ENCODE measurements at regions not wholly inside any gene's neighbourhood (a gene's known extent, or its start where the extent isn't known, plus 50 kb on each side); places are given as distances from the start of the nearest gene placed in this dataset.

GRCh38 chr7:121595758-121596696 lies 199.9 kb upstream of the FAM3C start:
- H3K9me2 ChIP-seq (replicated peaks; ENCODE audit: insufficient read depth, low read length), result no peaks in the 10 kb centered on the region
- H3K9ac ChIP-seq (ENCODE audit: low read length), result no peak overlapping the region
- no peaks in the 10 kb centered on the region for H3K79me2 ChIP-seq (ENCODE audit: low read length)
- no peaks in the 10 kb centered on the region for H3K36me3 ChIP-seq (replicated peaks; ENCODE audit: insufficient read depth, low read length)
- TF ChIP-seq EZH2phosphoT487 (IDR thresholded peaks at IDR 0.05; ENCODE audit: low read length), result no peak
- TF ChIP-seq, protein P1, sequence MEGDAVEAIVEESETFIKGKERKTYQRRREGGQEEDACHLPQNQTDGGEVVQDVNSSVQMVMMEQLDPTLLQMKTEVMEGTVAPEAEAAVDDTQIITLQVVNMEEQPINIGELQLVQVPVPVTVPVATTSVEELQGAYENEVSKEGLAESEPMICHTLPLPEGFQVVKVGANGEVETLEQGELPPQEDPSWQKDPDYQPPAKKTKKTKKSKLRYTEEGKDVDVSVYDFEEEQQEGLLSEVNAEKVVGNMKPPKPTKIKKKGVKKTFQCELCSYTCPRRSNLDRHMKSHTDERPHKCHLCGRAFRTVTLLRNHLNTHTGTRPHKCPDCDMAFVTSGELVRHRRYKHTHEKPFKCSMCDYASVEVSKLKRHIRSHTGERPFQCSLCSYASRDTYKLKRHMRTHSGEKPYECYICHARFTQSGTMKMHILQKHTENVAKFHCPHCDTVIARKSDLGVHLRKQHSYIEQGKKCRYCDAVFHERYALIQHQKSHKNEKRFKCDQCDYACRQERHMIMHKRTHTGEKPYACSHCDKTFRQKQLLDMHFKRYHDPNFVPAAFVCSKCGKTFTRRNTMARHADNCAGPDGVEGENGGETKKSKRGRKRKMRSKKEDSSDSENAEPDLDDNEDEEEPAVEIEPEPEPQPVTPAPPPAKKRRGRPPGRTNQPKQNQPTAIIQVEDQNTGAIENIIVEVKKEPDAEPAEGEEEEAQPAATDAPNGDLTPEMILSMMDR (IDR thresholded peaks at IDR 0.05; ENCODE audit: low read length), result no peak
- TF ChIP-seq EZH2 (optimal IDR thresholded peaks at IDR 0.05; ENCODE audit: low read depth, low read length), result no peak
- no peaks in the 10 kb centered on the region for H3F3A ChIP-seq (ENCODE audit: insufficient read depth, low read length)
- H2AFZ ChIP-seq (ENCODE audit: low read length), result no peak overlapping the region
- H3K4me3 ChIP-seq (ENCODE audit: low read length), result no peak overlapping the region
- no peak overlapping the region for H3K4me2 ChIP-seq (ENCODE audit: low read depth, low read length)
- H3K4me1 ChIP-seq (ENCODE audit: low read length), result no peaks in the 10 kb centered on the region
- DNase-seq, result no peak
- no peaks in the 10 kb centered on the region for H4K20me1 ChIP-seq (ENCODE audit: insufficient read depth, low read length)
- H3K9me3 ChIP-seq (replicated peaks; ENCODE audit: insufficient read depth, low read length), result no peaks in the 10 kb centered on the region
- H3K27me3 ChIP-seq (replicated peaks; ENCODE audit: insufficient read depth, low read length), result no peaks in the 10 kb centered on the region
- no peak overlapping the region for H3K27ac ChIP-seq (ENCODE audit: low read length)

DNA sequence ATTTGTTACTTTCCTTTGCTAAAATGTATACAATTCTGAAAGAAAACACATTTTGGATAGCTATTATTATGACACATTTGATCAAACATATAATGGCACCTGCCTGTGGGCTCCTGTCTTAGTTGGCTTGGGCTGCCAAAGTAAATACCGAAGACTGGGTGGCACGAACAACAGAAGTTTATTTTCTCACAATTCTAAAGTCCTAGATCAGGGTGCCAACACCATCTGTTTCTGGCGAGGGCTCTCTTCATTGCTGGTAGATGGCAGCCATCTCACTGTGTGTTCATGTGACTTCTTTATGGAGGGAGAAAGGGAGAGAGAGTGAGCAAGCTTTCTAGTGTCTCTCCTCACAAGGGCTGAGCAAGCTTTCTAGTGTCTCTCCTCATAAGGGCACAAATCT lies 195.8 kb upstream of the FAM3C start:
- no peak overlapping the region for H2AFZ ChIP-seq (ENCODE audit: low read length)

DNA sequence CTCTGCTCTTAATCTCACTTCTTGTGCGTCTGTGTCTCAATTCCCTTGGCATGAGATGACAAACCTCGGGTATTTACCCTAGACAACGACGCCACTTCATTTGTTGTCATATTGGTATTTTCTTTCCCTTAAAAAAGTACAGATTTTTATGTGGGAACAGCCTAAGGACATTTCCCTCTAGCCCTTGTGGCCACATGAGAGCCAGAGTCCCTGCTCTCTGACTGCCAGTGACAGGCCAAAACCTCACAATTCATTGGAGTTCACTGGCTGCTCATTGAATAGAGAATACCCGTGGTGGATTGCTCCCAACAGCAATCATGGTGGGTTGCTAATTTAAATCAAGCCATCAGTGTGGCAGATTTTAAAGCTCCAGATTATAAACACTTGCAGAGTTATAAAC lies 191.3 kb upstream of the FAM3C start:
- H3K27ac ChIP-seq (ENCODE audit: low read length), result no peak overlapping the region
- H3K9ac ChIP-seq (ENCODE audit: low read length), result no peak overlapping the region
- H3K4me1 ChIP-seq (ENCODE audit: low read length), result no peaks in the 10 kb centered on the region
- no peak for DNase-seq
- no peaks in the 10 kb centered on the region for H4K20me1 ChIP-seq (ENCODE audit: insufficient read depth, low read length)
- H3K9me3 ChIP-seq (replicated peaks; ENCODE audit: insufficient read depth, low read length), result no peaks in the 10 kb centered on the region
- no peaks in the 10 kb centered on the region for H3K27me3 ChIP-seq (replicated peaks; ENCODE audit: insufficient read depth, low read length)
- no peaks in the 10 kb centered on the region for H3K79me2 ChIP-seq (ENCODE audit: low read length)
- H2AFZ ChIP-seq (ENCODE audit: low read length), result no peak overlapping the region
- H3F3A ChIP-seq (ENCODE audit: insufficient read depth, low read length), result no peaks in the 10 kb centered on the region
- no peak overlapping the region for H3K4me2 ChIP-seq (ENCODE audit: low read depth, low read length)
- no peak for TF ChIP-seq EZH2 (optimal IDR thresholded peaks at IDR 0.05; ENCODE audit: low read depth, low read length)
- TF ChIP-seq, protein P1 (IDR thresholded peaks at IDR 0.05; ENCODE audit: low read length), result no peak
- no peak for TF ChIP-seq EZH2phosphoT487 (IDR thresholded peaks at IDR 0.05; ENCODE audit: low read length)
- no peaks in the 10 kb centered on the region for H3K36me3 ChIP-seq (replicated peaks; ENCODE audit: insufficient read depth, low read length)
- H3K9me2 ChIP-seq (replicated peaks; ENCODE audit: insufficient read depth, low read length), result no peaks in the 10 kb centered on the region
- H3K4me3 ChIP-seq (ENCODE audit: low read length), result no peak overlapping the region

More for the DNA sequence above, 195.8 kb upstream of the FAM3C start:
- no peak overlapping the region for H3K27ac ChIP-seq (ENCODE audit: low read length)
- no peaks in the 10 kb centered on the region for H3K4me1 ChIP-seq (ENCODE audit: low read length)
- no peak overlapping the region for H3K4me3 ChIP-seq (ENCODE audit: low read length)
- no peaks in the 10 kb centered on the region for H4K20me1 ChIP-seq (ENCODE audit: insufficient read depth, low read length)
- H3K9me3 ChIP-seq (replicated peaks; ENCODE audit: insufficient read depth, low read length), result no peaks in the 10 kb centered on the region
- DNase-seq, result no peak
- H3K79me2 ChIP-seq (ENCODE audit: low read length), result no peaks in the 10 kb centered on the region
- H3K36me3 ChIP-seq (replicated peaks; ENCODE audit: insufficient read depth, low read length), result no peaks in the 10 kb centered on the region
- TF ChIP-seq EZH2phosphoT487 (IDR thresholded peaks at IDR 0.05; ENCODE audit: low read length), result no peak
- TF ChIP-seq EZH2 (optimal IDR thresholded peaks at IDR 0.05; ENCODE audit: low read depth, low read length), result no peak
- TF ChIP-seq, protein P1 (IDR thresholded peaks at IDR 0.05; ENCODE audit: low read length), result no peak
- no peak overlapping the region for H3K4me2 ChIP-seq (ENCODE audit: low read depth, low read length)
- H3K9me2 ChIP-seq (replicated peaks; ENCODE audit: insufficient read depth, low read length), result no peaks in the 10 kb centered on the region
- H3F3A ChIP-seq (ENCODE audit: insufficient read depth, low read length), result no peaks in the 10 kb centered on the region
- no peaks in the 10 kb centered on the region for H3K27me3 ChIP-seq (replicated peaks; ENCODE audit: insufficient read depth, low read length)
- H3K9ac ChIP-seq (ENCODE audit: low read length), result no peak overlapping the region

All from MM.1S (cell line).